GM23338 (cell line): ENCODE measurements at regions not wholly inside any gene's neighbourhood (a gene's known extent, or its start where the extent isn't known, plus 50 kb on each side); places are given as distances from the start of the nearest gene placed in this dataset.

ENCODE experiments used
- ATAC-seq: fragments of 200-7000 bp; cut with Tn5 transposase; 3 replicates; pipeline ENCODE4 v1.9.1; 2020
- DNase-seq: peaks from one replicate; pipeline ENCODE4 v3.0.0-alpha.2; 2015; ENCODE audit warnings: low spot score
- H2AFZ ChIP-seq: fragments of 200-600 bp; sonication (generic); 2 replicates; pipeline ENCODE4 v1.8.0; 2016; ENCODE audit warnings: antibody characterized with exemption, mild to moderate bottlenecking, moderate library complexity
- H3F3A ChIP-seq: fragments of 200-600 bp; sonication (generic); replicated peaks from 2 replicates; pipeline ENCODE4 v1.8.0; 2017; ENCODE audit warnings: antibody characterized with exemption, mixed run types, low read depth
- H3K27ac ChIP-seq: fragments of 200-600 bp; sonication (generic); 2 replicates; pipeline ENCODE4 v1.6.1; 2016; ENCODE audit warnings: low read depth
- H3K27me3 ChIP-seq: fragments of 200-600 bp; sonication (generic); 2 replicates; pipeline ENCODE4 v1.8.0; 2016; ENCODE audit warnings: mild to moderate bottlenecking, mixed run types, moderate library complexity; ENCODE audit not compliant: insufficient read depth
- H3K36me3 ChIP-seq: fragments of 200-600 bp; sonication (generic); 2 replicates; pipeline ENCODE4 v1.8.0; 2016; ENCODE audit warnings: mild to moderate bottlenecking; ENCODE audit not compliant: insufficient read depth
- H3K4me1 ChIP-seq: fragments of 200-600 bp; sonication (generic); 2 replicates; pipeline ENCODE4 v1.8.0; 2016; ENCODE audit warnings: mild to moderate bottlenecking, moderate library complexity; ENCODE audit not compliant: insufficient read depth
- H3K4me2 ChIP-seq: fragments of 200-600 bp; sonication (generic); 2 replicates; pipeline ENCODE4 v1.7.1; 2017; ENCODE audit warnings: mixed run types
- H3K4me3 ChIP-seq: fragments of 200-600 bp; sonication (generic); 2 replicates; pipeline ENCODE4 v1.6.1; 2016; ENCODE audit warnings: mixed run types
- H3K79me2 ChIP-seq: fragments of 200-600 bp; sonication (generic); replicated peaks from 2 replicates; pipeline ENCODE4 v1.8.0; 2017; ENCODE audit warnings: mild to moderate bottlenecking; ENCODE audit not compliant: insufficient read depth
- H3K9me2 ChIP-seq: fragments of 200-600 bp; sonication (generic); 2 replicates; pipeline ENCODE4 v1.8.0; 2017; ENCODE audit not compliant: insufficient read depth
- H4K20me1 ChIP-seq: fragments of 200-600 bp; sonication (generic); replicated peaks from 2 replicates; pipeline ENCODE4 v1.8.0; 2017; ENCODE audit warnings: mild to moderate bottlenecking; ENCODE audit not compliant: insufficient read depth
- H3K27ac Mint-ChIP-seq: 2 replicates; pipeline ENCODE4 v1.8.0; 2020; ENCODE audit warnings: inconsistent platforms, mild to moderate bottlenecking, moderate library complexity, mixed read lengths
- H3K27me3 Mint-ChIP-seq: 3 replicates; pipeline ENCODE4 v1.8.0; 2022; ENCODE audit warnings: low read depth, mild to moderate bottlenecking, moderate library complexity, mixed read lengths, inconsistent platforms; ENCODE audit not compliant: insufficient read depth, poor library complexity
- H3K36me3 Mint-ChIP-seq: 3 replicates; pipeline ENCODE4 v1.8.0; 2021; ENCODE audit warnings: low read depth, mild to moderate bottlenecking, inconsistent platforms, moderate library complexity, mixed read lengths
- H3K4me1 Mint-ChIP-seq: 3 replicates; pipeline ENCODE4 v1.8.0; 2020; ENCODE audit warnings: mild to moderate bottlenecking, inconsistent platforms, mixed read lengths
- H3K4me3 Mint-ChIP-seq: 3 replicates; pipeline ENCODE4 v1.8.0; 2021; ENCODE audit warnings: moderate library complexity, mild to moderate bottlenecking, inconsistent platforms, mixed read lengths
- H3K9me3 Mint-ChIP-seq: 3 replicates; pipeline ENCODE4 v1.8.0; 2020; ENCODE audit warnings: moderate library complexity, mild to moderate bottlenecking, inconsistent platforms, mixed read lengths
- CREB1 ChIP-seq: fragments of 250-450 bp; sonication (Bioruptor Pico); IDR thresholded peaks from 2 replicates; pipeline ENCODE4 v1.5.0; 2020; ENCODE audit warnings: low read depth, mild to moderate bottlenecking, moderate library complexity
- CTCF ChIP-seq, 2 experiments: fragments of 200-600 bp in 1 of 2; sonication (generic) in 1 of 2; conservative IDR thresholded peaks; 2 replicates each; pipeline versions ENCODE4 v1.5.1 to v1.6.1; 2016 to 2017; ENCODE audit warnings: antibody characterized with exemption in 2 of 2, low read depth in 2 of 2, mild to moderate bottlenecking in 2 of 2, moderate library complexity in 1 of 2
- ETS1 ChIP-seq: IDR thresholded peaks from 2 replicates; pipeline ENCODE4 v1.6.1; 2016; ENCODE audit warnings: antibody characterized with exemption
- EZH2 ChIP-seq: fragments of 200-600 bp; sonication (generic); IDR thresholded peaks from one replicate; pipeline ENCODE4 v1.8.0; 2017; ENCODE audit warnings: antibody characterized with exemption, mild to moderate bottlenecking, low read depth; ENCODE audit not compliant: unreplicated experiment
- EZH2phosphoT487 ChIP-seq: fragments of 200-600 bp; sonication (generic); IDR thresholded peaks from one replicate; pipeline ENCODE4 v1.8.1; 2018; ENCODE audit warnings: antibody characterized with exemption; ENCODE audit not compliant: unreplicated experiment
- JUNB ChIP-seq: IDR thresholded peaks from one replicate; pipeline ENCODE4 v1.6.1; 2016; ENCODE audit warnings: antibody characterized with exemption; ENCODE audit not compliant: unreplicated experiment
- NANOG ChIP-seq: IDR thresholded peaks from 2 replicates; pipeline ENCODE4 v1.6.1; 2016; ENCODE audit warnings: antibody characterized with exemption, borderline replicate concordance
- POLR2AphosphoS5 ChIP-seq: IDR thresholded peaks from 2 replicates; pipeline ENCODE4 v1.6.1; 2016; ENCODE audit warnings: antibody characterized with exemption, low read depth
- REST ChIP-seq: IDR thresholded peaks from one replicate; pipeline ENCODE4 v1.6.1; 2018; ENCODE audit warnings: antibody characterized with exemption; ENCODE audit not compliant: unreplicated experiment
- STAT1 ChIP-seq: IDR thresholded peaks from one replicate; pipeline ENCODE4 v1.6.1; 2016; ENCODE audit warnings: antibody characterized with exemption; ENCODE audit not compliant: unreplicated experiment
- ZNF114 ChIP-seq: fragments of 250-450 bp; sonication (Bioruptor Pico); IDR thresholded peaks from 2 replicates; pipeline ENCODE4 v1.5.0; 2020; ENCODE audit warnings: mild to moderate bottlenecking, moderate library complexity
- ZNF462 ChIP-seq: fragments of 250-450 bp; sonication (Bioruptor Pico); IDR thresholded peaks from 2 replicates; pipeline ENCODE4 v1.5.0; 2020; ENCODE audit warnings: mild to moderate bottlenecking, moderate library complexity

GRCh38 chrX:81564851-81565250 lies 362.9 kb downstream of the SH3BGRL start (continued):
- TF ChIP-seq CTCF (conservative IDR thresholded peaks at IDR 0.05; ENCODE audit: low read depth in 2 of 2) = no peak
- TF ChIP-seq REST = no peak
- TF ChIP-seq STAT1 = no peak

- Mint-ChIP-seq H3K27ac (no peak overlapping the region), H3K9me3 (0 out of 3 replicates have a peak, but pooled peaks cover 6% of the 10 kb centered on the region), H3K27me3 (no peaks in the 10 kb centered on the region), H3K4me3 (no peak overlapping the region), H3K36me3 (no peaks in the 10 kb centered on the region), H3K4me1 (no peaks in the 10 kb centered on the region)
- Histone ChIP-seq H3K4me3 (no peak overlapping the region), H3K36me3 (no peaks in the 10 kb centered on the region), H3K79me2 (no peaks in the 10 kb centered on the region), H3K4me2 (no peak overlapping the region), H3K27ac (no peak overlapping the region), H3F3A (no peaks in the 10 kb centered on the region), H4K20me1 (no peaks in the 10 kb centered on the region), H2AFZ (no peak overlapping the region), H3K27me3 (no peaks in the 10 kb centered on the region), H3K9me2 (no peaks in the 10 kb centered on the region), H3K4me1 (no peaks in the 10 kb centered on the region)
- DNase-seq (no peak), ATAC-seq (no peak)
- TF ChIP-seq EZH2phosphoT487 = no peak
- TF ChIP-seq JUNB = no peak
- no peak for TF ChIP-seq ZNF114 (CRISPR knock-in tag)
- TF ChIP-seq ETS1 = no peak
- no peak for TF ChIP-seq EZH2
- TF ChIP-seq NANOG = no peak
- TF ChIP-seq POLR2AphosphoS5 = no peak
- no peak for TF ChIP-seq CREB1 (CRISPR knock-in tag)
- TF ChIP-seq ZNF462 (CRISPR knock-in tag) = no peak
Measured at GRCh38 chrX:81577028-81577427, 375.1 kb downstream of the SH3BGRL start.
